Neural cell (in vitro differentiated cells): ENCODE measurements at regions not wholly inside any gene's neighbourhood (a gene's known extent, or its start where the extent isn't known, plus 50 kb on each side); places are given as distances from the start of the nearest gene placed in this dataset.

Experiments used
- H2AFZ ChIP-seq: fragments of 200-600, 300-800 bp; sonication (generic), shearing (Covaris generic); 2 replicates; pipeline ENCODE4 v1.6.0; 2014; ENCODE audit warnings: low read depth, mild to moderate bottlenecking, antibody characterized with exemption, low read length, moderate library complexity
- H3F3A ChIP-seq: fragments of 200-600 bp; shearing (Covaris generic); 2 replicates; pipeline ENCODE4 v1.6.1; 2016; ENCODE audit warnings: mild to moderate bottlenecking, moderate library complexity, mixed read lengths, antibody characterized with exemption, low read length; ENCODE audit not compliant: insufficient read depth, poor library complexity, severe bottlenecking
- H3K27ac ChIP-seq: fragments of 200-600, 300-800 bp; sonication (generic), shearing (Covaris generic); 2 replicates; pipeline ENCODE4 v1.5.1; 2014; ENCODE audit warnings: mild to moderate bottlenecking, low read length, moderate library complexity
- H3K27me3 ChIP-seq: fragments of 300-800, 200-600 bp; sonication (generic), shearing (Covaris generic); 2 replicates; pipeline ENCODE4 v1.6.0; 2014; ENCODE audit warnings: mild to moderate bottlenecking, low read depth, low read length, moderate library complexity; ENCODE audit not compliant: insufficient read depth
- H3K36me3 ChIP-seq: fragments of 300-800, 200-600 bp; sonication (generic), shearing (Covaris generic); 2 replicates; pipeline ENCODE4 v1.5.1; 2014; ENCODE audit warnings: mild to moderate bottlenecking, antibody characterized with exemption, low read length, moderate library complexity; ENCODE audit not compliant: insufficient read depth
- H3K4me2 ChIP-seq: fragments of 300-800, 200-600 bp; sonication (generic), shearing (Covaris generic); 2 replicates; pipeline ENCODE4 v1.6.0; 2014; ENCODE audit warnings: mild to moderate bottlenecking, low read length
- H3K4me3 ChIP-seq: fragments of 300-800, 200-600 bp; sonication (generic), shearing (Covaris generic); 2 replicates; pipeline ENCODE4 v1.5.1; 2014; ENCODE audit warnings: mild to moderate bottlenecking, low read length, moderate library complexity
- H3K79me2 ChIP-seq: fragments of 200-600 bp; shearing (Covaris generic); replicated peaks from 2 replicates; pipeline ENCODE4 v1.6.0; 2014; ENCODE audit warnings: mild to moderate bottlenecking, low read length, moderate library complexity; ENCODE audit not compliant: insufficient read depth
- H3K9ac ChIP-seq: fragments of 300-800, 200-600 bp; sonication (generic), shearing (Covaris generic); 2 replicates; pipeline ENCODE4 v1.6.1; 2016; ENCODE audit warnings: mild to moderate bottlenecking, low read length, mixed read lengths
- H3K9me2 ChIP-seq: fragments of 200-600 bp; shearing (Covaris generic); 2 replicates; pipeline ENCODE4 v1.6.1; 2016; ENCODE audit warnings: mild to moderate bottlenecking, low read length, mixed read lengths; ENCODE audit not compliant: insufficient read depth
- H3K9me3 ChIP-seq: fragments of 200-600, 300-800 bp; sonication (generic), shearing (Covaris generic); 2 replicates; pipeline ENCODE4 v1.6.1; 2016; ENCODE audit warnings: mild to moderate bottlenecking, mixed run types, low read length, moderate library complexity, mixed read lengths
- H4K20me1 ChIP-seq: fragments of 200-600 bp; shearing (Covaris generic); 2 replicates; pipeline ENCODE4 v1.6.1; 2016; ENCODE audit warnings: mild to moderate bottlenecking, mixed run types; ENCODE audit not compliant: insufficient read depth
- CTCF ChIP-seq: fragments of 450-650 bp; IDR thresholded peaks from 2 replicates; pipeline ENCODE4 v1.5.1; 2014; ENCODE audit warnings: antibody characterized with exemption, mild to moderate bottlenecking, moderate library complexity; ENCODE audit not compliant: poor library complexity, severe bottlenecking
- EP300 ChIP-seq: fragments of 450-650 bp; conservative IDR thresholded peaks from 2 replicates; pipeline ENCODE4 v1.6.1; 2014; ENCODE audit warnings: antibody characterized with exemption, mild to moderate bottlenecking, moderate library complexity; ENCODE audit not compliant: poor library complexity, severe bottlenecking
- EZH2 ChIP-seq: fragments of 200-600, 300-800 bp; shearing (Covaris generic), sonication (generic); IDR thresholded peaks from 2 replicates; pipeline ENCODE4 v1.6.1; 2014; ENCODE audit warnings: antibody characterized with exemption, low read length, borderline replicate concordance, mild to moderate bottlenecking; ENCODE audit not compliant: insufficient read depth, poor library complexity, severe bottlenecking
- MXI1 ChIP-seq: fragments of 450-650 bp; conservative IDR thresholded peaks from 2 replicates; pipeline ENCODE4 v1.6.1; 2014; ENCODE audit warnings: antibody characterized with exemption, mild to moderate bottlenecking; ENCODE audit not compliant: poor library complexity, severe bottlenecking
- POLR2AphosphoS5 ChIP-seq: IDR thresholded peaks from 2 replicates; pipeline ENCODE4 v1.6.1; 2012
- RAD21 ChIP-seq: fragments of 450-650 bp; conservative IDR thresholded peaks from 2 replicates; pipeline ENCODE4 v1.6.1; 2014; ENCODE audit warnings: antibody characterized with exemption, mild to moderate bottlenecking, moderate library complexity
- REST ChIP-seq: IDR thresholded peaks from 2 replicates; pipeline ENCODE4 v1.6.1; 2012; ENCODE audit warnings: borderline replicate concordance
- SMC3 ChIP-seq: fragments of 450-650 bp; conservative IDR thresholded peaks from 2 replicates; pipeline ENCODE4 v1.6.1; 2014; ENCODE audit warnings: antibody characterized with exemption, mild to moderate bottlenecking, moderate library complexity; ENCODE audit not compliant: poor library complexity
- TAF1 ChIP-seq: IDR thresholded peaks from 2 replicates; pipeline ENCODE4 v1.6.1; 2012; ENCODE audit warnings: low read depth

GRCh38 chr16:86964796-86965241 lies 352.4 kb downstream of the C16orf95 start:
- no peaks in the 10 kb centered on the region for H3F3A ChIP-seq
- no peak overlapping the region for H3K4me3 ChIP-seq
- no peak overlapping the region for H3K9ac ChIP-seq
- no peaks in the 10 kb centered on the region for H3K9me2 ChIP-seq
- peaks cover under 1% of the 10 kb centered on the region for H3K9me3 ChIP-seq
- no peak overlapping the region for H2AFZ ChIP-seq
- no peaks in the 10 kb centered on the region for H3K27me3 ChIP-seq
- H3K36me3 ChIP-seq, result no peaks in the 10 kb centered on the region
- no peak for TF ChIP-seq CTCF
- TF ChIP-seq TAF1, result no peak
- no peak for TF ChIP-seq MXI1
- no peak for TF ChIP-seq POLR2AphosphoS5
- no peak for TF ChIP-seq EP300
- no peak for TF ChIP-seq RAD21
- TF ChIP-seq EZH2, result no peak
- TF ChIP-seq REST, result no peak
- no peak for TF ChIP-seq SMC3
- no peak overlapping the region for H3K4me2 ChIP-seq
- H3K79me2 ChIP-seq, result no peaks in the 10 kb centered on the region
- no peaks in the 10 kb centered on the region for H4K20me1 ChIP-seq
- H3K27ac ChIP-seq, result no peak overlapping the region

- no peak overlapping the region for H3K27ac ChIP-seq
Measured at GRCh38 chr16:86965331-86965730, 351.9 kb downstream of the C16orf95 start.

More at GRCh38 chr16:86965331-86965730, 351.9 kb downstream of the C16orf95 start:
- Histone ChIP-seq H3K79me2 (no peaks in the 10 kb centered on the region), H3K9ac (no peak overlapping the region), H3K27me3 (no peaks in the 10 kb centered on the region), H3K9me3 (peaks cover 3% of the 10 kb centered on the region), H2AFZ (no peak overlapping the region), H3K36me3 (no peaks in the 10 kb centered on the region), H3K9me2 (no peaks in the 10 kb centered on the region), H3K4me2 (no peak overlapping the region), H3K4me3 (no peak overlapping the region), H4K20me1 (no peaks in the 10 kb centered on the region), H3F3A (no peaks in the 10 kb centered on the region)
- no peak for TF ChIP-seq SMC3
- TF ChIP-seq EP300, result no peak
- TF ChIP-seq EZH2, result no peak
- TF ChIP-seq MXI1, result no peak
- TF ChIP-seq TAF1, result no peak
